ENCODE measurements at regions not wholly inside any gene's neighbourhood (a gene's known extent, or its start where the extent isn't known, plus 50 kb on each side); places are given as distances from the start of the nearest gene placed in this dataset.

DNA sequence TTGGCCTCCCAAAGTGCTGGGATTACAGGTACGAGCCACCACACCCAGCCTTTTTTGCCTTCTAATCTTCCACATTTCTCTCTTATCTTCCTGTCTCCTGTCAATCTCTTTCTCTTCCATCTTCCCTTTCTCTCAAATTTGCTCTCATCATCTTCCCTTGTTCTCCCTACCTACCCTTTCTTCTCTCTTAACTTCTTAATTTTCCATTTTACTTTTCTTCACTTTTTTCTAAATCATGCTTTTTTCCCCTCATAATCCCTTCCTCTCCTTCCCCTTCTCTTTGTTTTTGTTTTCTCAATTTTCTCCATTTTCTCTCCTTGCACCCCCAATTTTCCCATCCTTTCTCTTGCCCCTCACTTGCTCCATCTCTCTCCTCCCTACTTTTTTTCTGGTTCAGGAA, 545.7 kb downstream of the OMA1 start:
- in situ Hi-C loops (cut with MboI): no loop called here
- POLR2A ChIA-PET: no interaction called here
- no peaks in the 10 kb centered on the region for H3K4me1 ChIP-seq (replicated peaks in 1 of 2; ENCODE audit: control insufficient read depth in 2 of 2, insufficient read depth in 2 of 2, low read length in 2 of 2)
- TF ChIP-seq NBN (IDR thresholded peaks at IDR 0.05; ENCODE audit: low read depth) (no peak), XRCC3 (IDR thresholded peaks at IDR 0.05) (no peak), RBM17 (IDR thresholded peaks at IDR 0.05; ENCODE audit: borderline replicate concordance, low read depth, low read length) (no peak), NR3C1 (CRISPR knock-in tag; IDR thresholded peaks at IDR 0.05) (no peak), RREB1 (CRISPR knock-in tag; IDR thresholded peaks at IDR 0.05) (no peak), NEUROD1 (IDR thresholded peaks at IDR 0.05; ENCODE audit: borderline replicate concordance, low read depth, low read length, partially characterized antibody) (no peak), PCBP1 (IDR thresholded peaks at IDR 0.05; ENCODE audit: low read depth, low read length, poor library complexity, severe bottlenecking) (no peak), PHB2 (IDR thresholded peaks at IDR 0.05; ENCODE audit: low read depth) (no peak), PML (IDR thresholded peaks at IDR 0.05; ENCODE audit: low read length) (no peak), PHTF2 (CRISPR knock-in tag; IDR thresholded peaks at IDR 0.05) (no peak), TEAD4 (IDR thresholded peaks at IDR 0.05; ENCODE audit: low read length) (no peak), TEAD4 (CRISPR knock-in tag; IDR thresholded peaks at IDR 0.05; ENCODE audit: borderline replicate concordance) (no peak), ZFPM2 (CRISPR knock-in tag; IDR thresholded peaks at IDR 0.05) (no peak)
- no peaks in the 10 kb centered on the region for H3K27me3 ChIP-seq (ENCODE audit: control insufficient read depth in 2 of 2, insufficient read depth in 2 of 2, low read length in 2 of 2)
- no peak overlapping the region for H3K27ac ChIP-seq (ENCODE audit: extremely low read depth, low read depth, low read length)
- no peaks in the 10 kb centered on the region for H3K9me1 ChIP-seq (ENCODE audit: control insufficient read depth, insufficient read depth, low read length)
- H2AFZ ChIP-seq (ENCODE audit: low read depth, low read length): no peak overlapping the region
- no peak overlapping the region for H3K4me3 ChIP-seq
- no peak for FAIRE-seq
- H3K9me3 ChIP-seq (replicated peaks; ENCODE audit: control insufficient read depth, insufficient read depth, low read depth, low read length): no peaks in the 10 kb centered on the region
- no peaks in the 10 kb centered on the region for H3K36me3 ChIP-seq (ENCODE audit: control insufficient read depth, insufficient read depth, low read length)
- H3K9ac ChIP-seq (ENCODE audit: insufficient read depth in 1 of 2, low read depth in 2 of 2, low read length in 2 of 2): no peak overlapping the region
- no peak for DNase-seq (ENCODE audit: extremely low read depth in 1 of 4, low spot score in 3 of 4)
- CTCF ChIA-PET (ENCODE audit: low intra/inter-chr PET ratio): no interaction called here
- H3K79me2 ChIP-seq (ENCODE audit: control insufficient read depth, insufficient read depth, low read length): no peaks in the 10 kb centered on the region
- ATAC-seq: no peak
- no peaks in the 10 kb centered on the region for H4K20me1 ChIP-seq (replicated peaks; ENCODE audit: control insufficient read depth, insufficient read depth, low read length)
- no peak overlapping the region for H3K4me2 ChIP-seq (ENCODE audit: insufficient read depth, low read length)
- BruUV-seq (replicated peaks): no TSS peak
- WGBS (ENCODE audit: insufficient coverage, low coverage, missing lambda C conversion rate): 0% methylated on average over 1 of the region's 1 CpG
- intact Hi-C loops (cut with micrococcal nuclease): no loop called here

Data from K562 (cell line).